ENCODE measurements at regions not wholly inside any gene's neighbourhood (a gene's known extent, or its start where the extent isn't known, plus 50 kb on each side); places are given as distances from the start of the nearest gene placed in this dataset.
"Not testable (repeated sequence)": the region's sequence is repeated elsewhere in the genome, so short reads cannot be mapped to it uniquely, and the experiment has no call there.

GRCh38 chr2:242046206-242046826, 176.8 kb downstream of the RTP5 start:
- no peak for DNase-seq (ENCODE audit: low read depth, low spot score)

- DNase-seq (ENCODE audit: low read depth, low spot score): no peak
These were observed 178.4 kb downstream of the RTP5 start for GRCh38 chr2:242047963-242048362.

- DNase-seq (ENCODE audit: low read depth, low spot score): no peak
These were observed 178.9 kb downstream of the RTP5 start for GRCh38 chr2:242048479-242048878.

GRCh38 chr2:242049492-242049891, 180.0 kb downstream of the RTP5 start:
- not testable (repeated sequence) for DNase-seq (ENCODE audit: low read depth, low spot score)

- no peak for DNase-seq (ENCODE audit: low read depth, low spot score)
These were observed 181.9 kb downstream of the RTP5 start for GRCh38 chr2:242051463-242051862.

- no peak for DNase-seq (ENCODE audit: low read depth, low spot score)
These were observed 182.9 kb downstream of the RTP5 start for GRCh38 chr2:242052421-242052820.

GRCh38 chr2:242053921-242054320, 184.4 kb downstream of the RTP5 start:
- no peak for DNase-seq (ENCODE audit: low read depth, low spot score)

- no peak for DNase-seq (ENCODE audit: low read depth, low spot score)
These were observed 184.9 kb downstream of the RTP5 start for GRCh38 chr2:242054406-242054805.

- no peak for DNase-seq (ENCODE audit: low read depth, low spot score)
These were observed 185.6 kb downstream of the RTP5 start for GRCh38 chr2:242054881-242055801.

GRCh38 chr2:242056026-242056425, 186.5 kb downstream of the RTP5 start:
- no peak for DNase-seq (ENCODE audit: low read depth, low spot score)

GRCh38 chr2:242056785-242057184, 187.3 kb downstream of the RTP5 start:
- no peak for DNase-seq (ENCODE audit: low read depth, low spot score)

GRCh38 chr2:242057379-242058040, 188.0 kb downstream of the RTP5 start:
- DNase-seq (ENCODE audit: low read depth, low spot score): no peak

GRCh38 chr2:242058116-242058680, 188.7 kb downstream of the RTP5 start:
- no peak for DNase-seq (ENCODE audit: low read depth, low spot score)

GRCh38 chr2:242059566-242059965, 190.0 kb downstream of the RTP5 start:
- DNase-seq (ENCODE audit: low read depth, low spot score): no peak

- DNase-seq (ENCODE audit: low read depth, low spot score): no peak
These were observed 190.8 kb downstream of the RTP5 start for GRCh38 chr2:242060212-242060835.

- not testable (repeated sequence) for DNase-seq (ENCODE audit: low read depth, low spot score)
These were observed 192.4 kb downstream of the RTP5 start for GRCh38 chr2:242061930-242062329.

GRCh38 chr2:242063436-242063835, 193.9 kb downstream of the RTP5 start:
- no peak for DNase-seq (ENCODE audit: low read depth, low spot score)

GRCh38 chr2:242063850-242064249, 194.3 kb downstream of the RTP5 start:
- no peak for DNase-seq (ENCODE audit: low read depth, low spot score)

- no peak for DNase-seq (ENCODE audit: low read depth, low spot score)
These were observed 195.1 kb downstream of the RTP5 start for GRCh38 chr2:242064364-242065250.

GRCh38 chr2:242065426-242065825, 195.9 kb downstream of the RTP5 start:
- DNase-seq (ENCODE audit: low read depth, low spot score): no peak

GRCh38 chr2:242069018-242069417, 199.5 kb downstream of the RTP5 start:
- no peak for DNase-seq (ENCODE audit: low read depth, low spot score)
